ENCODE measurements at regions not wholly inside any gene's neighbourhood (a gene's known extent, or its start where the extent isn't known, plus 50 kb on each side); places are given as distances from the start of the nearest gene placed in this dataset.

- H3K79me2 ChIP-seq (ENCODE audit: control insufficient read depth in 1 of 2, insufficient read depth in 2 of 2, low read length in 2 of 2), result no peaks in the 10 kb centered on the region
- WGBS, 2 experiments (ENCODE audit: extremely low coverage in 1 of 2, insufficient coverage in 1 of 2, insufficient read length in 1 of 2, insufficient replicate concordance in 2 of 2, low coverage in 1 of 2, low lambda C conversion rate in 2 of 2, missing lambda C conversion rate in 1 of 2), result 93% methylated on average over 2 of the region's 2 CpGs; no CpG with 5 or more reads in 1 of the 2 experiments
- TF ChIP-seq TCF12 (IDR thresholded peaks at IDR 0.05; ENCODE audit: low read depth, low read length) (no peak), PHF8 (conservative IDR thresholded peaks at IDR 0.05; ENCODE audit: low read depth, low read length) (no peak), RAD21 (IDR thresholded peaks at IDR 0.05 in 1 of 2, conservative IDR thresholded peaks at IDR 0.05 in 1 of 2; ENCODE audit: low read depth in 2 of 2, low read length in 2 of 2) (no peak), KDM4A (IDR thresholded peaks at IDR 0.05; ENCODE audit: low read depth, low read length, severe bottlenecking) (no peak), SP1 (IDR thresholded peaks at IDR 0.05; ENCODE audit: low read depth, low read length) (no peak), RXRA (IDR thresholded peaks at IDR 0.05; ENCODE audit: insufficient read depth, low read depth, low read length) (no peak), KDM1A (IDR thresholded peaks at IDR 0.05; ENCODE audit: borderline replicate concordance, low read length) (no peak), HDAC2 (IDR thresholded peaks at IDR 0.05; ENCODE audit: borderline replicate concordance in 1 of 2, low read depth in 2 of 2, low read length in 2 of 2) (no peak), GTF2F1 (IDR thresholded peaks at IDR 0.05; ENCODE audit: borderline replicate concordance, low read depth, low read length) (no peak), SRF (IDR thresholded peaks at IDR 0.05; ENCODE audit: low read depth, low read length) (no peak), TAF1 (IDR thresholded peaks at IDR 0.05; ENCODE audit: low read depth, low read length) (no peak), MAFK (IDR thresholded peaks at IDR 0.05; ENCODE audit: low read depth, low read length) (no peak), CHD1 (IDR thresholded peaks at IDR 0.05; ENCODE audit: low read depth, low read length) (no peak)
- H3K4me3 ChIP-seq (ENCODE audit: extremely low read depth in 1 of 4, insufficient read depth in 2 of 4, low read depth in 3 of 4, low read length in 4 of 4), result no peak overlapping the region
- no peaks in the 10 kb centered on the region for H3K79me1 ChIP-seq (ENCODE audit: low read depth, low read length)
- H3K27ac ChIP-seq (ENCODE audit: low read depth, low read length), result no peak overlapping the region
- no peaks in the 10 kb centered on the region for H3K9me3 ChIP-seq (ENCODE audit: insufficient read depth in 2 of 2, low read depth in 1 of 2, low read length in 1 of 2)
- H3K56ac ChIP-seq (replicated peaks; ENCODE audit: insufficient read length, low read depth, low read length), result no peak overlapping the region
- no peak overlapping the region for H2BK20ac ChIP-seq (ENCODE audit: low read length)
- DNase-seq (ENCODE audit: low read depth in 1 of 2, low spot score in 2 of 2), result no peak
- H3K14ac ChIP-seq (ENCODE audit: insufficient read length), result no peak overlapping the region
- ChIA-PET POLR2A (ENCODE audit: partially characterized antibody) (no interaction called here), CTCF (ENCODE audit: partially characterized antibody) (interaction anchor here (0.9 to 1.8 kb wide), 4 partner anchors 8 to 60 kb away, joined by 3 to 6 read pairs (median 4); no protein-coding TSS in a partner anchor)
- no peak for FAIRE-seq
- H2BK12ac ChIP-seq (ENCODE audit: low read depth, low read length), result no peak overlapping the region
- H3K4me1 ChIP-seq (replicated peaks in 1 of 4; ENCODE audit: control insufficient read depth in 3 of 4, insufficient read depth in 4 of 4, low read length in 3 of 4), result peaks cover 0 to 4% (median 2%) of the 10 kb centered on the region in 4 experiments; a peak in 1 of 7 replicates
- H4K5ac ChIP-seq (ENCODE audit: insufficient read length, low read depth, low read length), result no peak overlapping the region
- H3K18ac ChIP-seq (ENCODE audit: extremely low read depth, low read length), result no peak overlapping the region
- no peaks in the 10 kb centered on the region; the same call in 1 of the 2 replicates for H3K23me2 ChIP-seq (ENCODE audit: low read depth, low read length)
- H3K36me3 ChIP-seq (ENCODE audit: control insufficient read depth in 2 of 4, insufficient read depth in 4 of 4, low read length in 3 of 4), result no peaks in the 10 kb centered on the region
- H2BK5ac ChIP-seq (ENCODE audit: low read depth, low read length), result no peak overlapping the region
- no peak overlapping the region for H2BK120ac ChIP-seq (replicated peaks; ENCODE audit: low read depth, low read length)
- no peaks in the 10 kb centered on the region for H4K20me1 ChIP-seq (replicated peaks in 1 of 2; ENCODE audit: control insufficient read depth in 1 of 2, insufficient read depth in 2 of 2, low read length in 2 of 2)
- H4K8ac ChIP-seq (ENCODE audit: extremely low read depth, insufficient read depth, low read length), result no peak overlapping the region
- no peak overlapping the region for H2BK15ac ChIP-seq (ENCODE audit: low read length)
- H3K27me3 ChIP-seq (replicated peaks in 1 of 4; ENCODE audit: control insufficient read depth in 3 of 4, extremely low read depth in 1 of 4, insufficient read depth in 3 of 4, low read length in 3 of 4), result no peaks in the 10 kb centered on the region
- H3K4me2 ChIP-seq (ENCODE audit: insufficient read depth in 1 of 2, low read depth in 2 of 2, low read length in 2 of 2), result no peak overlapping the region
- no peak overlapping the region for H2AFZ ChIP-seq (ENCODE audit: low read length)
- no peak overlapping the region for H3K9ac ChIP-seq (replicated peaks in 1 of 4; ENCODE audit: extremely low read depth in 1 of 4, low read depth in 3 of 4, low read length in 3 of 4)
- H3K23ac ChIP-seq (ENCODE audit: insufficient read length), result no peak overlapping the region
- no peak overlapping the region for H4K91ac ChIP-seq (replicated peaks; ENCODE audit: insufficient read length, low read length)
- H2AK5ac ChIP-seq (ENCODE audit: low read depth, low read length), result no peak overlapping the region
- H3K4ac ChIP-seq (replicated peaks; ENCODE audit: insufficient read length, low read depth, low read length), result no peak overlapping the region
Measured at GRCh38 chr1:184208622-184209021, 157.1 kb downstream of the TSEN15 start.
